ENCODE measurements at regions not wholly inside any gene's neighbourhood (a gene's known extent, or its start where the extent isn't known, plus 50 kb on each side); places are given as distances from the start of the nearest gene placed in this dataset.

DNA sequence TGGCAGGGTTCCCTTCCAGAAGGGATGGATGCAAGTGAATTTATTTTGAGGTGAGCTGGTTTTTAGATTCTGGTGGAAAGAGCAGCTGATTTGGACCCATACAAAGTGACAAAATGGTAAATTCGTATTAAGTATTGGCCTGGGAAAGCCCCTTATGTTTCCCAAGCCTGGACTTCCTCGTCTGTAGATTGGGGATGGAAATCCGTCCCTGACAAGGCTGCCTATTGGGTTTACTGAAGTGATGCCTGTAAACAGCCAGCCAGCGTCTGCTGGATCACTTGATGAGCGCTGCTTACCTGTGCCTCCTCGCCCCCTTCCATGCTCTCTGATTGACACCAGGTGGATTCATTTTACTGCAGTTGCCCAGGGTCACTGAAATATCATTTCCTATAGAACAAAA, 233.8 kb downstream of the GADD45G start:
- no peak for TF ChIP-seq POLR2AphosphoS5 (IDR thresholded peaks at IDR 0.05)
- TF ChIP-seq, protein P1, sequence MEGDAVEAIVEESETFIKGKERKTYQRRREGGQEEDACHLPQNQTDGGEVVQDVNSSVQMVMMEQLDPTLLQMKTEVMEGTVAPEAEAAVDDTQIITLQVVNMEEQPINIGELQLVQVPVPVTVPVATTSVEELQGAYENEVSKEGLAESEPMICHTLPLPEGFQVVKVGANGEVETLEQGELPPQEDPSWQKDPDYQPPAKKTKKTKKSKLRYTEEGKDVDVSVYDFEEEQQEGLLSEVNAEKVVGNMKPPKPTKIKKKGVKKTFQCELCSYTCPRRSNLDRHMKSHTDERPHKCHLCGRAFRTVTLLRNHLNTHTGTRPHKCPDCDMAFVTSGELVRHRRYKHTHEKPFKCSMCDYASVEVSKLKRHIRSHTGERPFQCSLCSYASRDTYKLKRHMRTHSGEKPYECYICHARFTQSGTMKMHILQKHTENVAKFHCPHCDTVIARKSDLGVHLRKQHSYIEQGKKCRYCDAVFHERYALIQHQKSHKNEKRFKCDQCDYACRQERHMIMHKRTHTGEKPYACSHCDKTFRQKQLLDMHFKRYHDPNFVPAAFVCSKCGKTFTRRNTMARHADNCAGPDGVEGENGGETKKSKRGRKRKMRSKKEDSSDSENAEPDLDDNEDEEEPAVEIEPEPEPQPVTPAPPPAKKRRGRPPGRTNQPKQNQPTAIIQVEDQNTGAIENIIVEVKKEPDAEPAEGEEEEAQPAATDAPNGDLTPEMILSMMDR (IDR thresholded peaks at IDR 0.05) = no peak

All from suprapubic skin (tissue), 3 donors.